Neural cell (in vitro differentiated cells): ENCODE measurements at regions not wholly inside any gene's neighbourhood (a gene's known extent, or its start where the extent isn't known, plus 50 kb on each side); places are given as distances from the start of the nearest gene placed in this dataset.

Experiments used
- H2AFZ ChIP-seq: fragments of 200-600, 300-800 bp; sonication (generic), shearing (Covaris generic); 2 replicates; pipeline ENCODE4 v1.6.0; 2014; ENCODE audit warnings: low read depth, mild to moderate bottlenecking, antibody characterized with exemption, low read length, moderate library complexity
- H3F3A ChIP-seq: fragments of 200-600 bp; shearing (Covaris generic); 2 replicates; pipeline ENCODE4 v1.6.1; 2016; ENCODE audit warnings: mild to moderate bottlenecking, moderate library complexity, mixed read lengths, antibody characterized with exemption, low read length; ENCODE audit not compliant: insufficient read depth, poor library complexity, severe bottlenecking
- H3K27ac ChIP-seq: fragments of 200-600, 300-800 bp; sonication (generic), shearing (Covaris generic); 2 replicates; pipeline ENCODE4 v1.5.1; 2014; ENCODE audit warnings: mild to moderate bottlenecking, low read length, moderate library complexity
- H3K27me3 ChIP-seq: fragments of 300-800, 200-600 bp; sonication (generic), shearing (Covaris generic); 2 replicates; pipeline ENCODE4 v1.6.0; 2014; ENCODE audit warnings: mild to moderate bottlenecking, low read depth, low read length, moderate library complexity; ENCODE audit not compliant: insufficient read depth
- H3K36me3 ChIP-seq: fragments of 300-800, 200-600 bp; sonication (generic), shearing (Covaris generic); 2 replicates; pipeline ENCODE4 v1.5.1; 2014; ENCODE audit warnings: mild to moderate bottlenecking, antibody characterized with exemption, low read length, moderate library complexity; ENCODE audit not compliant: insufficient read depth
- H3K4me2 ChIP-seq: fragments of 300-800, 200-600 bp; sonication (generic), shearing (Covaris generic); 2 replicates; pipeline ENCODE4 v1.6.0; 2014; ENCODE audit warnings: mild to moderate bottlenecking, low read length
- H3K4me3 ChIP-seq: fragments of 300-800, 200-600 bp; sonication (generic), shearing (Covaris generic); 2 replicates; pipeline ENCODE4 v1.5.1; 2014; ENCODE audit warnings: mild to moderate bottlenecking, low read length, moderate library complexity
- H3K79me2 ChIP-seq: fragments of 200-600 bp; shearing (Covaris generic); replicated peaks from 2 replicates; pipeline ENCODE4 v1.6.0; 2014; ENCODE audit warnings: mild to moderate bottlenecking, low read length, moderate library complexity; ENCODE audit not compliant: insufficient read depth
- H3K9ac ChIP-seq: fragments of 300-800, 200-600 bp; sonication (generic), shearing (Covaris generic); 2 replicates; pipeline ENCODE4 v1.6.1; 2016; ENCODE audit warnings: mild to moderate bottlenecking, low read length, mixed read lengths
- H3K9me2 ChIP-seq: fragments of 200-600 bp; shearing (Covaris generic); 2 replicates; pipeline ENCODE4 v1.6.1; 2016; ENCODE audit warnings: mild to moderate bottlenecking, low read length, mixed read lengths; ENCODE audit not compliant: insufficient read depth
- H3K9me3 ChIP-seq: fragments of 200-600, 300-800 bp; sonication (generic), shearing (Covaris generic); 2 replicates; pipeline ENCODE4 v1.6.1; 2016; ENCODE audit warnings: mild to moderate bottlenecking, mixed run types, low read length, moderate library complexity, mixed read lengths
- H4K20me1 ChIP-seq: fragments of 200-600 bp; shearing (Covaris generic); 2 replicates; pipeline ENCODE4 v1.6.1; 2016; ENCODE audit warnings: mild to moderate bottlenecking, mixed run types; ENCODE audit not compliant: insufficient read depth
- EP300 ChIP-seq: fragments of 450-650 bp; conservative IDR thresholded peaks from 2 replicates; pipeline ENCODE4 v1.6.1; 2014; ENCODE audit warnings: antibody characterized with exemption, mild to moderate bottlenecking, moderate library complexity; ENCODE audit not compliant: poor library complexity, severe bottlenecking
- EZH2 ChIP-seq: fragments of 200-600, 300-800 bp; shearing (Covaris generic), sonication (generic); IDR thresholded peaks from 2 replicates; pipeline ENCODE4 v1.6.1; 2014; ENCODE audit warnings: antibody characterized with exemption, low read length, borderline replicate concordance, mild to moderate bottlenecking; ENCODE audit not compliant: insufficient read depth, poor library complexity, severe bottlenecking
- MXI1 ChIP-seq: fragments of 450-650 bp; conservative IDR thresholded peaks from 2 replicates; pipeline ENCODE4 v1.6.1; 2014; ENCODE audit warnings: antibody characterized with exemption, mild to moderate bottlenecking; ENCODE audit not compliant: poor library complexity, severe bottlenecking
- POLR2AphosphoS5 ChIP-seq: IDR thresholded peaks from 2 replicates; pipeline ENCODE4 v1.6.1; 2012
- RAD21 ChIP-seq: fragments of 450-650 bp; conservative IDR thresholded peaks from 2 replicates; pipeline ENCODE4 v1.6.1; 2014; ENCODE audit warnings: antibody characterized with exemption, mild to moderate bottlenecking, moderate library complexity
- REST ChIP-seq: IDR thresholded peaks from 2 replicates; pipeline ENCODE4 v1.6.1; 2012; ENCODE audit warnings: borderline replicate concordance
- SMC3 ChIP-seq: fragments of 450-650 bp; conservative IDR thresholded peaks from 2 replicates; pipeline ENCODE4 v1.6.1; 2014; ENCODE audit warnings: antibody characterized with exemption, mild to moderate bottlenecking, moderate library complexity; ENCODE audit not compliant: poor library complexity
- TAF1 ChIP-seq: IDR thresholded peaks from 2 replicates; pipeline ENCODE4 v1.6.1; 2012; ENCODE audit warnings: low read depth
- TF ChIP-seq, protein P1 (sequence below): fragments of 450-650 bp; IDR thresholded peaks from 2 replicates; pipeline ENCODE4 v1.5.1; 2014; ENCODE audit warnings: antibody characterized with exemption, mild to moderate bottlenecking, moderate library complexity; ENCODE audit not compliant: poor library complexity, severe bottlenecking

- Histone ChIP-seq H3K9me2 (no peaks in the 10 kb centered on the region), H3K79me2 (no peaks in the 10 kb centered on the region), H3K4me3 (no peak overlapping the region), H3K9me3 (peaks cover 3% of the 10 kb centered on the region), H3K4me2 (no peak overlapping the region), H3K27me3 (no peaks in the 10 kb centered on the region), H3K36me3 (no peaks in the 10 kb centered on the region), H2AFZ (no peak overlapping the region), H3F3A (no peaks in the 10 kb centered on the region), H4K20me1 (no peaks in the 10 kb centered on the region), H3K27ac (no peak overlapping the region), H3K9ac (no peak overlapping the region)
- TF ChIP-seq SMC3 = no peak
- no peak for TF ChIP-seq EP300
- no peak for TF ChIP-seq POLR2AphosphoS5
- TF ChIP-seq, protein P1, sequence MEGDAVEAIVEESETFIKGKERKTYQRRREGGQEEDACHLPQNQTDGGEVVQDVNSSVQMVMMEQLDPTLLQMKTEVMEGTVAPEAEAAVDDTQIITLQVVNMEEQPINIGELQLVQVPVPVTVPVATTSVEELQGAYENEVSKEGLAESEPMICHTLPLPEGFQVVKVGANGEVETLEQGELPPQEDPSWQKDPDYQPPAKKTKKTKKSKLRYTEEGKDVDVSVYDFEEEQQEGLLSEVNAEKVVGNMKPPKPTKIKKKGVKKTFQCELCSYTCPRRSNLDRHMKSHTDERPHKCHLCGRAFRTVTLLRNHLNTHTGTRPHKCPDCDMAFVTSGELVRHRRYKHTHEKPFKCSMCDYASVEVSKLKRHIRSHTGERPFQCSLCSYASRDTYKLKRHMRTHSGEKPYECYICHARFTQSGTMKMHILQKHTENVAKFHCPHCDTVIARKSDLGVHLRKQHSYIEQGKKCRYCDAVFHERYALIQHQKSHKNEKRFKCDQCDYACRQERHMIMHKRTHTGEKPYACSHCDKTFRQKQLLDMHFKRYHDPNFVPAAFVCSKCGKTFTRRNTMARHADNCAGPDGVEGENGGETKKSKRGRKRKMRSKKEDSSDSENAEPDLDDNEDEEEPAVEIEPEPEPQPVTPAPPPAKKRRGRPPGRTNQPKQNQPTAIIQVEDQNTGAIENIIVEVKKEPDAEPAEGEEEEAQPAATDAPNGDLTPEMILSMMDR = no peak
- TF ChIP-seq EZH2 = no peak
- no peak for TF ChIP-seq RAD21
- no peak for TF ChIP-seq TAF1
These were observed 186.5 kb downstream of the LNPK start for GRCh38 chr2:175815537-175815936.

DNA sequence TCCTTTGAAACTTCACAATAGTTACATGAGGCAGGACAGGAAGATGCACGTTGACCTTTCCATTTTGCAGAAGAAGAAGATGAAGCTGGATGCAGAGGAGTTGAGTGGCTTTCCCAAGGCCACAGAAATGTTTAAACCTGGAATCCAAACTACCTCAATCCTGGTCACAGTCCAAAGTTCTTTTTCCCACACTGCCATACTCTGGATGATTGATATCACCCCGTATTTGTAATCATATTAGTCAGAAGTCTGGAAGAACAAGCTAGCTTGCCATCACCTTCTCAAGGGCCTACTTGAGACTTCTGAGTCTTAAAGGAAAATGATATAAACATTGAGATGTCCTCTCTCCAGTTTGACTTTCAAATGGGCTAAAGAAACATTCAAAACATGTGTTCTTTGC, 190.1 kb downstream of the LNPK start:
- H3K27ac ChIP-seq = no peak overlapping the region
- H2AFZ ChIP-seq = no peak overlapping the region
- no peaks in the 10 kb centered on the region for H3F3A ChIP-seq
- H3K4me2 ChIP-seq = no peak overlapping the region
- no peaks in the 10 kb centered on the region for H3K79me2 ChIP-seq
- peaks cover 3% of the 10 kb centered on the region for H3K9me3 ChIP-seq
- TF ChIP-seq RAD21 (no peak), TAF1 (no peak), POLR2AphosphoS5 (no peak), EZH2 (no peak), SMC3 (no peak), EP300 (no peak), REST (no peak), MXI1 (no peak)
- TF ChIP-seq, protein P1 = no peak
- no peaks in the 10 kb centered on the region for H3K9me2 ChIP-seq
- no peaks in the 10 kb centered on the region for H3K27me3 ChIP-seq
- no peaks in the 10 kb centered on the region for H3K36me3 ChIP-seq
- H4K20me1 ChIP-seq = no peaks in the 10 kb centered on the region
- H3K9ac ChIP-seq = no peak overlapping the region
- H3K4me3 ChIP-seq = no peak overlapping the region
